ENCODE measurements at regions not wholly inside any gene's neighbourhood (a gene's known extent, or its start where the extent isn't known, plus 50 kb on each side); places are given as distances from the start of the nearest gene placed in this dataset.
"Not testable (repeated sequence)": the region's sequence is repeated elsewhere in the genome, so short reads cannot be mapped to it uniquely, and the experiment has no call there.

DNA sequence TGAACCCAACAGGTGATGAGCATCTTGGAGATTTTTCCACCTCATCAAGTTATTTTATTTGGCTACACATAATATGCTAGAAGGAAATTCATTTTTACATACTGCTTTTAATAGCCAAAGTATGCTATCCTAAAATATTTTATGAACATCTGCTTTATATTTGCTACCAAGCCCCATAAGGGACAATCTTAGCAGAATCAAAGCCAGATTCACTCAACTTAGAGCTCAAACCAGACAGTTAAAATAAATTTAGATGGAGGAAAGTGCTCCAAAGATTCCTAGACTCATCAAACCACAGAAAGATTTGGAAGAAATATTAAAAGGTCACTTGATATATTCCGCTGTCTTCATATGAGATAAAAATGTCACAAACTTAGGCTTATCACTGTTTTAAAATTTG lies 637.1 kb upstream of the CCNG1 start:
- no peak for DNase-seq (ENCODE audit: low read depth)

- no peak for DNase-seq (ENCODE audit: low read depth)
Measured at GRCh38 chr5:162801235-162801634, 636.2 kb upstream of the CCNG1 start.

DNA sequence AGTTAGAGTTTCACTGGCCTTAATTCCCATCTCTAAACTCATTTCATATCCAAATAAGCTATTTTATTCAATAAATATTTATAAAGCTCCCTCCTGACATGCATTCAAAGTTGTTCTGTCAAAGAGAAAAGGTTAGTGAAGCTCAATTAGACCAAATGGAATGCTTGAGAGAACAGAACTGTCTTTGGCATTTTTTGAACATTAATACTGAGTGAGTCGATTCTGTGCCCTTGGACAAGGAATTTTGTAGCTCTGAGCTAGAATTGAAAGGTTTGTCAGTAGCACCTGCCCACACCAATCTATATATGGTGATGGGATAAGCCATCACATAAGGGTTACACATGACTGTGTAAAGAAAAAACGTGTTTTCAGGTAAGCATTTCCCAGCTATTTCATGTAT lies 631.2 kb upstream of the CCNG1 start:
- no peak for DNase-seq (ENCODE audit: low read depth)

DNA sequence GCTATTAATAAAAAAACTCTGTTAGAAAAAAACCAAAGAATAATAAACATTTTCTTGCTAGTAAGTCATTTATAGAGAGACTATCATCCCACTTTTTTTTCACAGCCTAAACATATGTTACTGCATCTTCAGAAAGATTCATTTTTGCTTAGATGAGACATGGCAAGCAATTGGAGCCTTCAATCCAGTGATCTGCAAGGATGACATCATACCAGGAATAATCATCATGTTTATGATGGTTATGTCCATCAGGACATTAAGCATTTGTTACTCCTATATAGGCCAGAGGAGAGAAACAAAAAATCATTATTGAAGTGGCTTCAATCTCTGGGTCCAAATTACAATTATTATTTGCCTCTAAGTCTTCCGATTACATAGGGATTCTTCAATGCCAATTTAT lies 626.3 kb upstream of the CCNG1 start:
- DNase-seq (ENCODE audit: low read depth) = no peak

GRCh38 chr5:162816816-162817215 lies 620.6 kb upstream of the CCNG1 start:
- no peak for DNase-seq (ENCODE audit: low read depth)

DNA sequence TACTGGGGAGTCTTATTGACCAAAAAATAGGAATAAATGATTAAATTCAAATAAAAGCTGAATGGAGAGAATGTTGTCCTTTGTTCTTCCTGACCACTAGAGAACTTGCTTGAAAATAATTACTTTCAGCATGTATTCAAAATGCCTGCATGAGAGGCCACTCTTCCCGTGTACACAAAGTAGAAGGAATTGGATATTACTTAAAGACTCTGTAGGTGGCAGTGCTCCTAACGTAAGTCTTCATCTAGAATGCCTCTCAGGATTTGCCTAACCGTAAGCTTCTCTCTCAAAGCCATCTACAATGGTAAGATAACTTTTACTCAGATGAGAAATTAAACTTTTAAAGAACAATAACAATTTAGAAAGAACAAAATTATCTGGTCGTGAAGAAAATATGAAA lies 620.0 kb upstream of the CCNG1 start:
- DNase-seq (ENCODE audit: low read depth) = no peak

GRCh38 chr5:162821664-162822063 lies 615.7 kb upstream of the CCNG1 start:
- not testable (repeated sequence) for DNase-seq (ENCODE audit: low read depth)

GRCh38 chr5:162824360-162824759 lies 613.0 kb upstream of the CCNG1 start:
- DNase-seq (ENCODE audit: low read depth) = no peak

DNA sequence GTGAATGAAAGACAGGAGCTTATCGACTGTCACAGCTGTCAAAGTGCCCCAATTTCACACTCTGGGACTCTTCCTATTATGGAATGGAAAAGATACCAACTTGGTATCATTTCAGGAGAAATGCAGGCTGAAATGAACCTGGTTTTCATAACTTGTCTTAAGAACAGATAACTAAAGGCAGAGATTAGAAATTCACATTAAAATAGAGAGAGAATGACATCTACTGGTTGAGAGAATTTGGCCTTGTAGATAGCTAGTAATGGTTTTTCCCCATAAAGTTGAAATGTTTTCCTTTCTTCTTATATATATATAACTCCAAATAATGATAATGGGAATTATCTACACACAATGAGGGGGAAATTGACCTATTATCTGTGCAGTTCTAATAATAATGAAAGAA lies 600.2 kb upstream of the CCNG1 start:
- DNase-seq (ENCODE audit: low read depth) = no peak

- no peak for DNase-seq (ENCODE audit: low read depth)
Measured at GRCh38 chr5:162842727-162843126, 594.7 kb upstream of the CCNG1 start.

DNA sequence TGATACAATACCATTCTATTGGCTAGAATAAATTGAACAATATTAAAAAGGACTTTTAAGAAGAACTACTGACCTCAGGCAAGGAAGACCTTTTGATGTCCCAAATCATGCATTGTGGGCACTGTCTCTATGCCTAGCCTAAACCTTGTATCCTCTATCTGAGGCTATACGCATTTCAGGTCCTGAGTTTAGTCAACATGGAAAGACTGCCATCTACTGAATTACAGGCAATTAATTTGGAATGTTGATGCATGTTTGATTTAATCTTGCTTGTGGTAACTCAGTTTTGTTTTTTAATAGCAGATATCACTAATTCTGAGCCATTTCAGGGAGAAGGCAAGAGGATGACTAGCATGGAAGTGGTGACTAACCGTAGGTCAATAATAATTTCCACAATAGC lies 585.3 kb upstream of the CCNG1 start:
- DNase-seq (ENCODE audit: low read depth) = no peak

GRCh38 chr5:162858770-162859169 lies 578.6 kb upstream of the CCNG1 start:
- no peak for DNase-seq (ENCODE audit: low read depth)

DNA sequence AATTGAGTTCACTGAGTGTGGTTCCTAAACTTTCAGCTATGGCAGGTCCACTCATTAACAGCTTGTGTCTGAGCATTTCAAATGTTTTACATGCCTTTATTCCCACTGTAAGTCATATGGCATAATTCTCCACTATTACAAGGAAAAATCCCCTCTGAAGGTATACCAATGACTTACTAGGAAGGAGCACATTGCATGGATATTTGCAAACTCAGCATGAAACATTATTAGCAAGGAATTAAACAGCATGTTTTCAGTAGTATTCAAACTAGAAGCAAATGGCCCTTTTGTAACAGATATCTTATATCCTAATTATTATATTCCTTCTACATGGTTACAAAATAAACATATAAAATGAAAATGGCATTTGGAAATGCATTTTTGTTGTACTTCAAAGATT lies 566.4 kb upstream of the CCNG1 start:
- DNase-seq (ENCODE audit: low read depth) = no peak

GRCh38 chr5:162882629-162883028 lies 554.8 kb upstream of the CCNG1 start:
- DNase-seq (ENCODE audit: low read depth) = no peak

- DNase-seq (ENCODE audit: low read depth) = no peak
Measured at GRCh38 chr5:162886717-162887116, 550.7 kb upstream of the CCNG1 start.

DNA sequence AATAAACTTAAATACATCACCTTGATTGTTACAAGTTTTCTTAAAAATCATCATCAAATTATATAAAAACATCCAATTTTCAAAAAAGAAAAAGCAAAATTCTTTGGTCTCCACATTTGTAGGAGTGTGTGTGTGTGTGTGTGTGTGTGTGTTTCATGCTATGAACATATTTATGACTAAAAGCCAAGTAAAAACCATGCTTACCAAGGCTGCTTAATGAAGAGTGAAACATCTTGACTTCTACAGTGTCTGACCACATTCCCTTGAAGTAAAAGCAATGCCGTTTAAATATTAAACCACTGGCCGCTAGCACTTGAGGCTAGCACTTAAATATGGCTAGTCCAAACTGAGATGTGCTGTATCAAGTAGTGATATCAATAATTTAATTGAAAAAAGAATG lies 549.1 kb upstream of the CCNG1 start:
- DNase-seq (ENCODE audit: low read depth) = no peak

DNA sequence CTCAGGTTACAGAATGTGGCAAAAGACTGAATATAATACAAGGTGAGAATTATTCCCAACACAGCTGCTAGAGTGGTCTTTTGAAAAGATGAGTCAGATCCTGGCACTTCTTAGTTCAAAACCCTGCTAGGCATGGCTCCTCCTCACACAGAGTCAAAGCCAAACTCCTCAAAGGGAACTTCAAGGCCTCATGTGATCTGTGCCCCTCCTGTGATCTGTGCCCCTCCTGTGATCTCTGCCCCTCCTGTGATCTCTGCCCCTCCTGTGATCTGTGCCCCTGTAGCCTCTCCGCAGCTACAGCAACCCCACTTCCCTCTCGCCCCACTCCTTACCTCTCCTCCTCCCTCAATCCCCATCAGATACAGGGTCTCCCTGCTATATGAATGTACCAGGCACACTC lies 525.5 kb upstream of the CCNG1 start:
- no peak for DNase-seq (ENCODE audit: low read depth)

DNA sequence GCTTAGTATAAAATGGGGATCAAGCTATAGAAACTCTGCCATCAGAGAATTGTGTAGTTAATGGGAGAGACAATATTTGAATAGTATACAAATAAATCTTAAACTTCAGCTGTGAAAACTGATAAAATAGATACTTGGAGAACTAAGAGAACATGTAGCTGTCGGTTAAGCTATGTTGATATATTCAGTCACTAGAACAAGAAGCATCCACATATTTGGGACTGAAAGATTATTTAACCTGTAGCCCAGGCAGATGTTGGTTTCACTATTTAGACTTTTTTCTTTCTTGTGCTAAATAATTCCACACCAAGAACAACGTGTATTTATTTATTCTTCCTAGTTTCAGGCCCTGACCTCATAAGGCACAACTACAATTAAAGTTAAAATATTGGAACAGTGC lies 521.0 kb upstream of the CCNG1 start:
- no peak for DNase-seq (ENCODE audit: low read depth)

DNA sequence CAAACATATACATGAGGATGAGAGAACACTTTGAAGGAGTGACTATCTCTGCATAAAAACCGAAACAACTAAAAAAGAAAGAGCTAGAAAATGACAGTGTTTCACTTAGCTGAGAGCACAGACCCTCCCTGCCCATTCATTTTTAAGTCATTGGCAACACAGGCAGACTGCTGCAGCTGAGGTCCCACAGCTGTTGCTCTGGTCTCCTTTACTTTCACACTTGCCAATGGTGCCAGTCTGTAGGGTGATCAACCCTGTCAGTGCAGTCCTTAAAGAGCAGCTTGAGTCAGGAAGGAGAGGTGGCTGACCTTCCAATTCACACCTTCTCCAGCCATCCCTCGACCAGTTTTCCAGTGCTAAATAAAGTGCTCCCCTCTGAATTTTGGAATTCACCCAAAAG lies 508.3 kb upstream of the CCNG1 start:
- DNase-seq (ENCODE audit: low read depth) = no peak

DNA sequence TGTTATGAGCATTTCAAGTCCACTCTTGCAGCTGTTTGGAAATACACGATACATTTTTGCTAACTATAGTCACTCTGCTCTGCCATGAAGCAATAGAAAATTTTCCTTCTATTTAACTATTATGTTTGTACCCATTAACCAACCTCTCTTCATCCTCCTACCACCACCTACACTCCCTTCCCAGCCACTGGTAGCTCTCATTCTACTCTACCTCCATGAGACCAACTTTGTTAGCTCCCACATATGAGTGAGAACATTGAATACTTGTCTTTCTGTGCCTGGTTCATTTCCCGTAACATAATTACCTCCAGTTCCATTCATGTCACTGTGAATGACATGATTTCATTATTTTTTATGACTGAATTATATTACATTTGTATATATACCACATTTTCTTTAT lies 505.9 kb upstream of the CCNG1 start:
- DNase-seq (ENCODE audit: low read depth) = no peak

DNA sequence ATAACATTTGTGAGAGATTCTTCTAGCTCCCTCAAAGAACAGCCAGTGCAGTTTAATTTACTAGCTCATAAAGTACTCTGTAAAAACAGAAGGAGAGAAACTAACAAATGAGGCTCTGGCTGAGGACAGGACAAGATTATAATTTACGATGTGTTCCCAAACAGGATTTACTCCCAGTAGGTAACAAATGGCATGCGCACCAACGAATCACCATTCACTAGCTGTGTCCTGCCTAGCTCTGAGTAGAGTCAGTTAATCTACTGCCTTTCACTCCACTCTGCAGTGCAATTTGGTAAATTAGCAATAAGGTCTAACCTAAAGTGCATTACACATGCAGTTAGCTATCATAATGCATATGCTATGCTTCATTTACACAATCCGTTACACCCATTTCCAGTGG lies 497.4 kb upstream of the CCNG1 start:
- no peak for DNase-seq (ENCODE audit: low read depth)

- no peak for DNase-seq (ENCODE audit: low read depth)
Measured at GRCh38 chr5:162948677-162949076, 488.7 kb upstream of the CCNG1 start.

GRCh38 chr5:162956570-162956969 lies 480.8 kb upstream of the CCNG1 start:
- DNase-seq (ENCODE audit: low read depth) = no peak

DNA sequence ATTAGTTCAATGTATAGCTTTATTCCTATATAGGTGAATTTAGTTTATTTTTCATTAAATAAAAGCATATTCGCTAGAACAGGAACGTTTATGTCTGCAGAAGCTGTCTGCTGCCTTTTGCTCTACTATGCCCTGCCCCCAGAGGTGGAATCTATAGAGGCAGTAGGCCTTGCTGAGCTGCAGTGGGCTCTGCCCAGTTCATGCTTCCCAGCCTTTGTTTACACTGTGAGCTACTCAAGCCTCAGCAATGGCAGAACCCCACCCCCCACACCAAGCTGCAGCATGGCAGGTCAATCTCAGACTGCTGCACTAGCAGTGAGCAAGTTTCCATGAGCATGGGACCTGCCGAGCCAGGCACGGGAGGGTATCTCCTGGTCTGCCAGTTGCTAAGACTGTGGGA lies 473.3 kb upstream of the CCNG1 start:
- not testable (repeated sequence) for DNase-seq (ENCODE audit: low read depth)

DNA sequence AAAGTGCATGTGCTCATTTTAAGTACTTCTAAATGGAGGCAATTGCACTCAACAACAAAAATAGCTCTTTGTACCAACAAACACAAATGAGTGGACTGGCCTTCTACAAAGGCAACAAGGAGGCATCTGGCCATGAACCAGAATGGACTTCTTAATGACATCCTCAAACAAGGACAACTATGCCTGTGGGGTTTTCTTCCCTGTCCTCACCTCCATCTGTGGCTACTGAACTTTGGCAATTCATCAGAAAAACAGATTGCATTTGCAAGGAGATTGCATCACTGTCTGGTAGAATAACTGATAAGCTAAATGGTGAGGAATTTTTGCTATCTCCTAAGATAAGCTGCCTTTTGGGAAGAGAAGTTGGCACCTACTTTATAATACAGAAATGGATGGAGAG lies 447.3 kb upstream of the CCNG1 start:
- no peak for DNase-seq (ENCODE audit: low read depth)
